ENCODE measurements at regions not wholly inside any gene's neighbourhood (a gene's known extent, or its start where the extent isn't known, plus 50 kb on each side); places are given as distances from the start of the nearest gene placed in this dataset.
"Not testable (repeated sequence)": the region's sequence is repeated elsewhere in the genome, so short reads cannot be mapped to it uniquely, and the experiment has no call there.

DNA sequence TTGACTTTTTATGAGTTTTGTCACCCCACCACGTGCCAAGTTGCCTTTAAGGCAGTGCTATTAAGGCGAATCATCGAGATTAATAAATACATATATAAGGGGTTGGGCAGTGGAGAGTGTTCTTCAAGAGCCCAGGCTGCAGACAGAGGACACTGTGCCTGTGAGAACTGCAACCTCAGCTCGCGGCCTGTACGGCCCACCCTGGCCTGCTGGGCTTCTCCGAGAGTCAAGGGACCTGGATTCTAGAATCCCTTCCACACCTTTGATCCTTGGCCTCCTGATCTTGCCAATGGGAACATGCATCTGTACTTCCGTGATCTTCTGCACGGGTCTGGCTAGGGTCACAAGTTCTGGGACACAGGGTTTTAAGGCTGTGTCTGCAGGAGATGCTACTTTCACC, 54.5 kb downstream of the IRX5 start:
- no peak overlapping the region for H3K4me3 ChIP-seq (ENCODE audit: low read depth, low read length)
- no peak for DNase-seq (ENCODE audit: low read depth)

DNA sequence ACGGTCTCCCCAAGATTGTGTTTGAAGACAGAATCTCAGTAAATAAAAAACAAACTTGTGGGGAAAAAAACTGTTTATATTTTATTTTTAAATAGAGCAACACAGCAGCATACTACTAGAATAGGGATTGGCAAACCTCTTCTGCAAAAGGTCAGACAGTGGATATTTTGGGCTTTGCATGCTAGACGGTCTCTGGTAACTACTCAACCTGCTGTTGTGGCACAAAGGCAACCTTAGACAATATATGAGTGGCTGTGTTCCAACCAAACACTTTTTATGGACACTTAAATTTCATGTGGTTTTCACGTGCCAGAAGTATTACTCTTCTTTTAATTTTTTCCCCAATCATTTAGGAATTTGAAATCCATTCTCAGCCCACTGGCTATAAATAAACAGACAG, 55.0 kb downstream of the IRX5 start:
- DNase-seq (ENCODE audit: low read depth), result no peak
- no peak overlapping the region for H3K4me3 ChIP-seq (ENCODE audit: low read depth, low read length)

DNA sequence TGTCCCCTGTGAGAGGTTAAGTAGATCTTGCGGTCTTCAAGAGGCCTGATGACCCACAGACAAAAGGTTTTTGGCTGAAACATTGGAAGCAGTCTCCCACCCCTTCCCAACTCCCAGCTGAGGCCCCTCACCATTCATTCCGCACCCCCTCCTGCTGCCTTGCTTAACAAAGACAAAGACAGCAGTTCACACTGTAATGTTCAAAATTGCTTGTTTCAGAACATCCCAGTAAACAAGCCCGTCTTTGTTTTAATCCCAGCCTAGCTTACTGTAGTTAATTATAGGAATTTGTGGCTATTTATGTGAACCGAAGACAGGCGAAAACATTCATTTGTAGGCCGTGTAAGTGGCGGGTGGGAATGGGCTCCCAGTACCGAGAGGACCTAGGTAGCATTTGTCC, 55.7 kb downstream of the IRX5 start:
- no peak overlapping the region for H3K4me3 ChIP-seq (ENCODE audit: low read depth, low read length)
- no peak for DNase-seq (ENCODE audit: low read depth)

DNA sequence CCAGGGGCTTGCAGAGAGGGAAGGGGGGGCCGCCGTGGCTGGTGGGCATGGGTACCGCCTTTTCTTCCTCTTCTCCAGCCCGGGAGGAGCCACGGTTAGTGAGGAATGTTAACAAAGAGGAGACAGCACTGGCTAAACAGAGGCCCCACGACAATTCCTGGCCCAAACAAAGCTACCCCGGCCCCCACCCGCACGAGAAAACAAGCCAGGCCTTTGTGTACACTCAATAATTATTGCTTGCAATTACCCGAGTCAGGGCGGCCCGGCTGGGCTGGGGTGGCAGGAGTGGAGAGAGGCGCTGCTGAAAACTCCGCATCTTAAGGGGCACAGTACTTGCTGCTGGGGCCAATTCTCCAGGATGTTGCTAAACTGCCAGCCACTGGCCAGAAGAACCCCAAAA, 56.4 kb downstream of the IRX5 start:
- DNase-seq (ENCODE audit: low read depth), result no peak
- H3K4me3 ChIP-seq (ENCODE audit: low read depth, low read length), result no peak overlapping the region

DNA sequence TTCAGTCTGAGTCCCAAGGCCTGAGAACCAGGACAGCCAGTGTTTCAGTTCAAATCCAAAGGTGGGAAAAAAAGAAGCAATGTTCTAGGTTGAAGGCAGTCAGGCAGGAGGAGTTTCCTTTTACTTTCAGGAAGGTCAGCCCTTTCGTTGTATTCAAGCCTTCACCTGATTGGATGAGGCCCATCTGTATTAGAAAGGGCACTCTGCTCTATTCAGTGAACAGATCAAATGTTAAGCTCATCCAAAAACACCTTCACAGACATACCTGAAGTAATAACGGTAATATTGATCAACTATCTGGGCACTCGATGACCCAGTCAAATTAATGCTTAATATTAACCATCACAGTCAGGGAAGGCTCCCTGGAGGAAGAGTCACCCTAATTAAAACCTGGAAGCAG, 60.9 kb downstream of the IRX5 start:
- no peak overlapping the region for H3K4me3 ChIP-seq (ENCODE audit: low read depth, low read length)
- no peak for DNase-seq (ENCODE audit: low read depth)

DNA sequence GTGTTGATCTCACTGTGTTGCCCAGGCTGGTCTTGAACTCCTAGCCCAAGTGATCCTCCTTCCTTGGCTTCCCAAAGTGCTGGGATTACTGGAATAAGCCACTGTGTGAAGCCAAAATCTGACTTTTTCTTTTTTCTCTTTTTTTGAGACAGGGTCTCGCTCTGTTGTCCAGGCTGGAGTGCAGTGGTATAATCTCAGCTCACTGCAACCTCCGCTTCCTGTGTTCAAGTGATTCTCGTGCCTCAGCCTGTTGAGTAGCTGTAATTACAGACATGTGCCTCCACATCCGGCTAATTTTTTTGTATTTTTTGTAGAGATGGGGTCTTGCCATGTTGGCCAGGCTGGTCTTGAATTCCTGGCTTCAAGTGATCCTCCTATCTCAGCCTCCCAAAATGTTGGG, 61.3 kb downstream of the IRX5 start:
- DNase-seq (ENCODE audit: low read depth); H3K4me3 ChIP-seq (ENCODE audit: low read depth, low read length): not testable (repeated sequence)

DNA sequence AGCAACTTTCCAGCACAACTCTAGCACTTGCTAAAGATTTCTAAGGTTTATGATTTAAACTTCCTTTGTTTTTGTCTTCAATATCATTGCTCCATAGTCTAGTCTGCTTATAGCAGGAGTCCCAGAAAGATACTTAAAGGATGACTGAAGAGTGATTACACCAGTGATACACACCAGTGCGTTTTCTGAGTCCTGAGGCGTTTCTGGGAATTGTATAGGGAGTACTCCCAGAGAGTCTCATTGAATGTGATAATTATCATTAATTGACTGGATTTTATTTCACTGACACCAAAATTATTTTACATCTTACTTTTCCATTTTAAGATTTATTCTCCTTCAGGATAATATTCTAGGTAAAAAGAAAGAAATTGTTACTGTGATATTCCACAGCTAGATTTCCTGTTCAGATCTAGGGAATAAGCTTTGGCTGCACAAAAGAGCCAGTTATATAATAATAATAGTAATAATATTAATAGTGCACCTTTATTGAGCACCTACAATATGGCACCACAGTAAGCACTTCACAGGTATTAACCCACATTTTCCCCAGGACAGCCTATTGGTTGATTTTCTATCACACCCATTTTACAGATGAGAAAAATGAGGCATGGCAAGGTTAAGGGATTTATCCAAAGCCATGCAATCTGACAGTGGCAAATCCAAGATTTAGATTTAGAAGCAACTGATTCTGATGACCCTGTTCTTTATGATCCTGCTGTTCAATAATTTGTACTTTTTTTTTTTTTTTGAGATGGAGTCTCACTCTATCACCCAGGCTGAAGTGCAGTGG, 62.6 kb downstream of the IRX5 start:
- DNase-seq (ENCODE audit: low read depth), result no peak
- no peak overlapping the region for H3K4me3 ChIP-seq (ENCODE audit: low read depth, low read length)

DNA sequence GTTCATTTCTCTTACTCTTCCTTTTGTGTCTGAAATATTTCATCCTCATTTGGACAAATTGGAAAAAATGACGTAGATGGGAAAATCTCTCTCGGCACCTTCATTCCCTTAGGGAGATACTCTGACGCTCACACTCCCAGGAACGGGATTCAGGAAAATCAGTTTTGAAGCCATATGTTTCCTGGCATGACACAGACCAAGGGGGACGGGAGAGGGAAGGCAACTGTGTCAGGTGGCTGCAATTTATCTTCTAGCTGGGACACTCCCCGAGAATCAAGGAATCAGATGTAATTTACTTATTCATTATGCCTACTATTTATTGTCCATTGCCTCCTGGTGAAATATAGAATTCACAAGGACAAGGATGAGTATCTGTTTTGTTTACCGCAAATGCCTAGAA, 65.5 kb downstream of the IRX5 start:
- DNase-seq (ENCODE audit: low read depth), result no peak
- no peak overlapping the region for H3K4me3 ChIP-seq (ENCODE audit: low read depth, low read length)

DNA sequence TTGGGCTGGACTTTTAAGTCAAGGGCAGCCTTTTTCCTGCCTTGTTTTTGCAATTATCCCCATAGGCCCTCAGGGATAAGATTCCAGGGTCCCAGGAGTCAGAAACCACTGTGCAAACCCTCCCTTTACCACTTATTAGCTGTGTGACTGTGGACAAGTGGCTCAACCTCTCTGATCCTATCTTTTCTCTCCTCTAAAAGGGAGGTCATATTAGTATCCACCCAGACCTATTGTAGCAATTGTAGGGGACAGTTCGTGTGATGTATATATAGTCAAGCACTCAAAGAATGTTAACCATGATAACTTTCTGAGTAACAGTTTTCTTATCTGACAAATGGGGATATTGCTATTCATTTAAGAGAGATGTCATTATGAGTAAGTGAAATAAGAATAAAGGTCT, 68.2 kb downstream of the IRX5 start:
- DNase-seq (ENCODE audit: low read depth), result no peak
- no peak overlapping the region for H3K4me3 ChIP-seq (ENCODE audit: low read depth, low read length)

DNA sequence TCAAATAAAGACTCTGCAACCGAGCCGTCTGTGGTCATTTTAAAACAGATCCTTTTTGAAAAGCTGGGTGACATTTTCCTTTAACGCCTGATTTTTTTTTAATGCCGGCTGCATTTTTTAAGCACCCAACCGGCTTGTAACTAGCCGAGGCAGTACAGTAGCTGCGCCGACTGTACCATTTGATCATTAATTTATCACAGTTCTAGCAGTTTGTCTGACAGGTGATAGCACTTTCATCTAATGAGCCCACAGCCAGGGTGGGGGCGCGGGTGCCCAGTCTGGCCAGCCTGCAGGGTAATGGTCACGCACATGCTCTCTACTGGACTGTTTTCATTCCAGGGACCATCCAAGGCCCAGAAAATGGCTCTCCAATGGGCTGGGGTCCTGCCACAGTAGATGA, 68.8 kb downstream of the IRX5 start:
- DNase-seq (ENCODE audit: low read depth), result no peak
- H3K4me3 ChIP-seq (ENCODE audit: low read depth, low read length), result no peak overlapping the region

DNA sequence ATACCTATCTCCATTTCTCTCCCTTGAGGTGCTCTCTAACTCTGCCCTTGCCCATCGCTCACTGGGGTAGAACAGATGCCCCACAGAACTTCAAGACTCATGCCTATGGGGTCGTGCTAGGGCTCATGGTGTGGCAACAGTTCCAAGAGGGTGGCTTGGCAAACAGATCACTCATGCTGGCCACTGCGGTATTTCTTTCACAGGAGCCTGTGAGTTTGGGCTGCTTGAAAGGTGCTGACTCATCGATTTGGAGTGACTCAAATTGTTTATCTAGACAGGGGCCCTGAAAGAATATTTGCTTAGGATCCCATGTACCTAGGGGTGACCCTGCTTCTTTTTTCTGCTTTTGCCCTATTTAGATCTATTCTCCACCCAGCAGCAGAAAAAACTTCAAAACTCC, 69.9 kb downstream of the IRX5 start:
- H3K4me3 ChIP-seq (ENCODE audit: low read depth, low read length), result no peak overlapping the region
- peak; percentile 21 for DNase-seq (ENCODE audit: low read depth)

DNA sequence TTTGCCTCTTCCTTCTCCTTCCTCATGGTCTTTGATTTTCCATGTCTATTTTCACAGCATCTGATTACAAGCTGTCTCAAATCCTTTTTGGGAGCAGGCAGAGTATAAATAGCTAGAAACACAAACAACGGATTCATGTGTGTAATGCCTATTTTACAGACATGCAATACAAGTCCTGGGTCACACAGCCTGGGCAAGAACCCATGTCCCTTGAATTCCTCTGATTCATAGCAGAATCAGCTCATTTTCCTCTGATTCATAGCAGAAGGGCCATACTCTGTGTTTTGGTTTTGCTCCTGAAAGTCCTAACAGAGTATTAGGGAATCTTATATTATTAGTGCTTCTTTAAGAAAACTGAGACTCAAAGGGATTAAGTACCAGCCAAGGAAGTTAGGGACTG, 71.3 kb downstream of the IRX5 start:
- no peak overlapping the region for H3K4me3 ChIP-seq (ENCODE audit: low read depth, low read length)
- DNase-seq (ENCODE audit: low read depth), result peak; percentile 9

DNA sequence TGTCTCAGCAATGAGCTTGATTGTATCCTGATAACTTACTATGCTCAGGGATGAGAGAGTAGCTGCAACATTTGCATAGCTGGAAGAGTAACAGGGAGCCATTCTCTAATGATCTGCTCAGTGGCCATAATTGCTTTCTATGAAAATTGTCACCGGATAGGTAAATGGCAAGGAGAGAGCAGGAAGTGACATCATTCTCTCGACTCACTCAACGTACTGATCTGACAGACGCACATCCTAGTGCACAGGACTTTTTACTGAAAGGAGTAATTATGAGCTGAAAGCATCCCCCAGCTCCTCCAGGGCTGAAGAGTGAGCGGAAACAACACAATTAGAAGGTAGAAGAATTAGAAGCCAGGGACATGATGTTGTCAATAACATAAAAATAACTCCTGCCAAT, 71.8 kb downstream of the IRX5 start:
- DNase-seq (ENCODE audit: low read depth), result no peak

DNA sequence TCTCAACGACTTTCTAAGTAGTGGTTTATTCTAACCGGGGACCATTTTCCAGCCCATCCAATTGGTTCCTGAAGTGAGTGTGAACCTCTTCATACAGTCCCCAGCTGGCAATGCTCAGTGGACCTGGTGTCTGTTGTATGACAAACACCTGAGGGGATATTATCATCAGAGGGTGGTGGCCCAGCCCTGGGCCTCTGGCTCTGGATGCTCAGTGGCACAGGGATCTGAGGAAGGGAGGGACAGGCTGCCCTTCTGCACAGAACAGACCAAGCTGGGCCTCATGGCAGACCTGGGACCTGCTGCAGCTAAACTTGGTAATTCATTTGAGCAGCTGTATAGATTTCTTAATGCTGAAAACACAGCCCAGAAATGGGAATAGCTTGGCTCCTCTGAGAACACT, 72.6 kb downstream of the IRX5 start:
- no peak for DNase-seq (ENCODE audit: low read depth)
- no peak overlapping the region for H3K4me3 ChIP-seq (ENCODE audit: low read depth, low read length)

More for the DNA sequence above, 71.8 kb downstream of the IRX5 start:
- no peak overlapping the region for H3K4me3 ChIP-seq (ENCODE audit: low read depth, low read length)

DNA sequence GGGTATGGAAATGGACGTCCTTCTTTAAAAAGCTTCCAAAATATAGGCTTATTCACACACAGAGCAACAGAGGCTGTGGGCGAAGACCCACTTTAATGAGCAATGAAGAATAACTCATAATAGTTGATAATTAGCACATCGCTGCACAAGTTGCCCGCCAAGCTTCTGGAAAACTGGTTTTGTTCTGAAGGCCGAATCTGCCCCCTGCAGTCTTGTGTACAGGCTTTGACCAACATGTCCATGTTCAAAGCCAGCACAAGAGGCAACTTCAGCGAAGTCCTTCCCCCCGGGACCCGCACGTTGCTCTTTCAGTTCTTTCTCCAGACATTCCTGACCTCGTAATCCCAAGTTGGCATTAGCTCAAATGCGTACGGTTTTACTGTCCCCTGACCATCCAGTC, 73.3 kb downstream of the IRX5 start:
- no peak overlapping the region for H3K4me3 ChIP-seq (ENCODE audit: low read depth, low read length)
- no peak for DNase-seq (ENCODE audit: low read depth)

DNA sequence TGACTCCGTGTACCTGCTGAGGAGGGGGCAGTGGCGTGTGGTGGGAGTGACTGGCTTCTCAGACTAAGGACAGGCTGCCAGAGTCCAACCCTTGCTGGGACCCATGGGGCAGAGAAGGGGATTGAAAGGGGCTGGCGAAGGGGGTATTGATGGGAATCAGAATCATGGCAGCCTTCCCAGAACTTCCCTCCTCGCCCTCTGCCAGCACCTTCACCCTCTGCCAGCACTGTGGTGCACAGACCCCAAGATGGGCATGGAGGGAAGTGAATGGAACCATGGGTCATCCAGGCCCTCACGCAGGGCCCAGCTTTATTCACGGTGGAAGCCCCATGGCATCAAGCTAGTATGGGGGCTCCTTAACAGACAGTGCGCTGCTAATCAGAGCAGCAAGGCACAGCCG, 76.8 kb downstream of the IRX5 start:
- DNase-seq (ENCODE audit: low read depth), result no peak
- H3K4me3 ChIP-seq (ENCODE audit: low read depth, low read length), result no peak overlapping the region

DNA sequence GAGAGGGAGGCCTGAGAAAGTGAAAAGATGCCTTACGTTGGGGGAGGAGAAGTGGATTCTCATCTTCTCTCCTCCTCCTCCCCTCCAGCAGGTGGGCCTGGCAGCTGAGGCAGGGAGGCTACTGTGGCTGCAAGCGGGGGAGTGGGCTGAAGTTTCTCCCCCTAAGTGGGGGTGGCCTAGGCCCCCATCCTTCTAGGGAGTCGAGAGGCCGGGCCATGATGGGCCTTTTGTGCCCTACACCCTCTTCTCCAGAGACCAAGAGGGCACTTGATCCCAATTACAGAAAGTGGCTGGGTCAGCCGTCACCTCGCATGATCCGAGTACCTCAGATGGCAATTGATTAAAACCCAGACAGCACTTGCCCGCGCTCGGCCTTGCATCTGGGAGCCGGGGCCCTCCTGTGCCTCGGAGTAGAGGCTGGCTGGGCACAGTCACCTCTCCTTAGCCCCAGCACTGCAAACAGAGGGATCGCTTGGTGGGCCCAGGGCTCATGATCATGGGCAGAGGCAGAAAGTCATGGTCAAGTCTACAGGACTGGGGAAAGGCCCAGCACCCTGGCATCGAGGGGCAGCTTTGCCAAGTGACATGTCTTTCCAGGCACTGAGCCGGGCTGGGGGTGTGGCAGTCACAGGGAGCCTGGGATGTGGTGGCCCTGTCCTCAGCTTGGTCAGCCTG, 78.3 kb downstream of the IRX5 start:
- no peak overlapping the region for H3K4me3 ChIP-seq (ENCODE audit: low read depth, low read length)
- no peak for DNase-seq (ENCODE audit: low read depth)

DNA sequence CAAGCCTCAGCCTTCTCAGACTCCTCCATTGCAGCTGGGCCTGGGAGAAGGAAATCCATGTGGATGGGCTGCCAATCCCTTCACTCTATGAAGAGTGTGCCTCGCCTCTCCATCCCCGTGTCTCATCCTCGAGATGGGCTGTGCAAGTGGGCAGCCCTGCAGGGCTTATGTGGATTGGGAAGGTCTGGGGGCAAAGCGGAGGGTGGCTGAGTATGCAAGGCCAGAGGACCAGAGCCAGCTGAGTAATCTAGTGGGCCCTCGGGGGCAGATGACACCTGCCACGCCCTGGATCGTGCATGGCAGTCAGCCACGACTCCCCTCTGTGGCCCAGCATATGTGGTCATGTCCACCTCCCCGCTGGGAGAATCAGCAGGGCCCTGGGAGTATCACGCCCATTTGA, 78.9 kb downstream of the IRX5 start:
- DNase-seq (ENCODE audit: low read depth), result no peak
- no peak overlapping the region for H3K4me3 ChIP-seq (ENCODE audit: low read depth, low read length)

DNA sequence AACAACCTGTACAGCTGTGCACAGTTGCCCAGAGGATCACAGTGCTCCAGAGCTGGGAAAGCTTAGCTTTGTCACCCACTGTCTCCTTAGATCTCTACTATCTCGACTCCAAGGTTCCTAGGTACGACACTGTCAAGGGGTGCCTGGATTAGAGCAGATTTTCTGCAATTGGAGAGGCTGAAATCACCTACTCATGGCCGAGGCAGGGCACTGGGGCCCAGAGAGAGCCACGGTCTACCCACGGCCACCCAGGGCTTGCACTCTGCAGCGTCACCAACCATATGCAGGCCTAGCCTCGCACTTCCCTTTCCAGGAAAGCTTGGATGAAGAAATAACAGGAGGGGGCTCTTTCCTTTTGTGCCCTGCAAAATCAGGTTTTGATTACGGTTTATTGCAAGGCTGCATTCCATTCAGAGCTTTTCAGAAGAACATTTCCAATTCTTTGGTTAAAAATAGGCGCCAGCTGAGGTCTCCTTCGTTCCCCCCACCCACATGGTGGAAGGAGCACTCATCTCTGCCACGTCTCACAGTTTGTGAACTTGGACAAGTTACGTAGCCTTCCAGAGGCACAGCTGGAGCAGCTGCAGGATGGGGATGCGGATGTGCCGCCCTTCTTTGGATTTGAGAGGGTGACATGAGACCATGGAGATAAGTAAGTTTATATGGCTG, 80.0 kb downstream of the IRX5 start:
- no peak for DNase-seq (ENCODE audit: low read depth)
- no peak overlapping the region for H3K4me3 ChIP-seq (ENCODE audit: low read depth, low read length)

DNA sequence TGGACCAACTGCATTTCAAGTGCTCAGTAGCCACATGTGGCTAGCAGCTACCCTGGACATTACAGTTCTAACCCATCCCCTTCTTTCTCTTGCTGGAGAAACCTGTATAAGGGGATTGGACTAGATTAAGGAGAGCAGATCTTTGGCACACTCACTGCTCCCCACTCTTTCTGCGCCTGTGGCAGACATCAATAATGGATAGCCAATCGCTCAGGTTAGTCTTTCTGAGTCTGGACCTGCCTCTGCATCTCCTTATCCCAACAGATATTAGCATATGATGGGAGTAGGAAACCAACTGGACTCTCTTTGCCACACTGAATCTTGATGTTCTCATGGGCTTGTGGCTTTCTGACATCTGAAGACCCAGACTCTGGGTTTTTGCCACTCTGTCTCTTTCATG, 81.7 kb downstream of the IRX5 start:
- H3K4me3 ChIP-seq (ENCODE audit: low read depth, low read length), result no peak overlapping the region
- no peak for DNase-seq (ENCODE audit: low read depth)

DNA sequence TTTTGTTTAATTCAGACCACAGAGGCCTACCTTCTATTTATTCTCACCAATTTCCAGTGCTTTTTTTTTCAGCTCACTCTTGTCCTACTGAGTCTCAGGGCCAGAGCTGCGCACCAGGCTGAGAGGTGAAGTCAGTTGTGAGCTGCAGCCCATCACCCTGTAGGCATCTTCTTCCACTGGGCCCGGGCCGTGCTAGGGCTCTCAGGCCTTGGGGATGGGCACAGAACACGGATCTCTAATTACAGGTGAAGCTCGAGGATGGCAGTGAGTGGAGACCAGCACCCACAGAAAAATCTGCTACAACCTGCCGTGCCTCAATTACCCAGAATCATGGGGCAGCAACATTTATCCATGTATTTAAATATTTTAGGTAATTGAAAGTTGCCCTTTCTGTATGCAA, 82.1 kb downstream of the IRX5 start:
- no peak for DNase-seq (ENCODE audit: low read depth)

More for the DNA sequence above, 82.1 kb downstream of the IRX5 start:
- no peak overlapping the region for H3K4me3 ChIP-seq (ENCODE audit: low read depth, low read length)

All from skeletal muscle cell (primary cell).